Neural progenitor cell (in vitro differentiated cells): ENCODE measurements at regions not wholly inside any gene's neighbourhood (a gene's known extent, or its start where the extent isn't known, plus 50 kb on each side); places are given as distances from the start of the nearest gene placed in this dataset.

Source experiments
- CTCF ChIP-seq: fragments of 200-600 bp; sonication (generic); IDR thresholded peaks from 2 replicates; pipeline ENCODE4 v1.5.1; 2017; ENCODE audit warnings: antibody characterized with exemption, mild to moderate bottlenecking
- EZH2phosphoT487 ChIP-seq: fragments of 200-600 bp; sonication (generic); IDR thresholded peaks from 2 replicates; pipeline ENCODE4 v1.6.1; 2017; ENCODE audit warnings: antibody characterized with exemption

- TF ChIP-seq CTCF (no peak), EZH2phosphoT487 (no peak)
Observed at GRCh38 chr5:153902016-153902415, 136.7 kb downstream of the FAM114A2 start.
